Panc1 (cell line): ENCODE measurements at regions not wholly inside any gene's neighbourhood (a gene's known extent, or its start where the extent isn't known, plus 50 kb on each side); places are given as distances from the start of the nearest gene placed in this dataset.

Source experiments
- ATAC-seq: fragments of 200-7000 bp; cut with Tn5 transposase; 2 replicates; pipeline ENCODE4 v1.9.1; 2020; ENCODE audit warnings: mild to moderate bottlenecking, moderate library complexity
- BruUV-seq: library from RNA; stranded (reverse); fragments of 400-500 nt; replicated peaks from 2 replicates; lab custom pipeline; 2021; lab: Mats Ljungman, UMichigan
- CTCF ChIA-PET: fragments of 300-600 bp; sonication (Branson Sonifier 250); formaldehyde crosslinking; loops from one replicate; lab custom pipeline; 2022; ENCODE audit warnings: antibody characterized with exemption; lab: Charles Lee
- POLR2A ChIA-PET: fragments of 300-600 bp; sonication (Branson Sonifier 250); formaldehyde crosslinking; loops from one replicate; lab custom pipeline; 2022; ENCODE audit warnings: antibody characterized with exemption; lab: Charles Lee
- DNase-seq: peaks from one replicate; pipeline ENCODE4 v3.0.0-alpha.2; 2010; ENCODE audit warnings: low read depth, low spot score
- H3K27ac ChIP-seq: 2 replicates; pipeline ENCODE4 v1.5.1; 2011; ENCODE audit warnings: mild to moderate bottlenecking, low read length, inconsistent platforms
- H3K27me3 ChIP-seq: fragments of 200-500 bp; sonication (Bioruptor generic); 2 replicates; pipeline ENCODE4 v1.6.0; 2014; ENCODE audit warnings: low read length, inconsistent platforms; ENCODE audit not compliant: control insufficient read depth, insufficient read depth
- H3K36me3 ChIP-seq: fragments of 200-500 bp; sonication (Bioruptor generic); 2 replicates; pipeline ENCODE4 v1.5.1; 2014; ENCODE audit warnings: inconsistent platforms, mild to moderate bottlenecking, low read length, moderate library complexity; ENCODE audit not compliant: control insufficient read depth, insufficient read depth
- H3K4me1 ChIP-seq: 2 replicates; pipeline ENCODE4 v1.5.1; 2011; ENCODE audit warnings: inconsistent platforms, mild to moderate bottlenecking, low read length, moderate library complexity; ENCODE audit not compliant: control insufficient read depth, insufficient read depth
- H3K4me3 ChIP-seq, 2 experiments: 2 replicates each; pipeline ENCODE4 v1.5.1; 2011 to 2012; ENCODE audit warnings: low read depth in 2 of 2, low read length in 2 of 2, mild to moderate bottlenecking in 2 of 2, inconsistent platforms in 1 of 2, moderate library complexity in 1 of 2
- H3K9me3 ChIP-seq: fragments of 200-500 bp; sonication (Bioruptor generic); 2 replicates; pipeline ENCODE4 v1.5.1; 2014; ENCODE audit warnings: low read depth, mild to moderate bottlenecking, inconsistent platforms, low read length, moderate library complexity; ENCODE audit not compliant: control insufficient read depth, insufficient read depth
- POLR2AphosphoS5 ChIP-seq: IDR thresholded peaks from 2 replicates; pipeline ENCODE4 v1.6.1; 2012; ENCODE audit warnings: mild to moderate bottlenecking, low read depth, low read length, moderate library complexity
- REST ChIP-seq, 2 experiments: IDR thresholded peaks; 2 replicates each; pipeline ENCODE4 v1.6.1; 2011 to 2012; ENCODE audit warnings: low read depth in 2 of 2, control low read depth in 1 of 2, low read length in 1 of 2, mild to moderate bottlenecking in 1 of 2, moderate library complexity in 1 of 2; ENCODE audit not compliant: insufficient read depth in 1 of 2
- SIN3A ChIP-seq: IDR thresholded peaks from 2 replicates; pipeline ENCODE4 v1.6.1; 2012; ENCODE audit warnings: low read depth, mild to moderate bottlenecking, low read length, moderate library complexity, borderline replicate concordance; ENCODE audit not compliant: insufficient read depth
- TCF7L2 ChIP-seq: IDR thresholded peaks from 2 replicates; pipeline ENCODE4 v1.6.1; 2011; ENCODE audit warnings: mild to moderate bottlenecking, low read depth, low read length, inconsistent platforms
- in situ Hi-C: cut with HindIII; loops from 2 replicates; pipeline ENCODE4 v1.10.0; 2016; ENCODE audit warnings: low sequenced_read_pairs, low pct_unique_long_range_greater_than_20kb
- intact Hi-C: fragments of 100-400 bp; cut with micrococcal nuclease; formaldehyde crosslinking; loops from one replicate; pipeline ENCODE4 v1.10.0; 2022; ENCODE audit not compliant: unreplicated experiment
- TF ChIP-seq, protein P1 (sequence below): fragments of 450-650 bp; IDR thresholded peaks from 2 replicates; pipeline ENCODE4 v1.5.1; 2017; ENCODE audit warnings: mild to moderate bottlenecking

- no peaks in the 10 kb centered on the region for H3K9me3 ChIP-seq
- no peaks in the 10 kb centered on the region for H3K27me3 ChIP-seq
- no peaks in the 10 kb centered on the region for H3K36me3 ChIP-seq
- H3K4me3 ChIP-seq = no peak overlapping the region
- ChIA-PET POLR2A (interaction anchor here (0.6 kb wide), 1 partner anchor 795 kb away, joined by 3 read pairs; no protein-coding TSS in a partner anchor), CTCF (interaction anchor here (0.5 to 1.3 kb wide), 4 partner anchors 762 to 1334 kb away, joined by 3 to 6 read pairs (median 4); no protein-coding TSS in a partner anchor)
- DNase-seq = no peak
- H3K27ac ChIP-seq = peak overlapping the region; percentile 87
- intact Hi-C loops (loop anchor here (2.0 to 10.0 kb wide), 7 partner anchors 560 to 1870 kb away; partner anchors contain the start of gene TBL1XR1), in situ Hi-C loops (no loop called here)
- peak; percentile 31; the same call in 1 of the 2 replicates for ATAC-seq
- no peak for TF ChIP-seq POLR2AphosphoS5
- TF ChIP-seq REST (IDR thresholded peaks at IDR 0.05; ENCODE audit: insufficient read depth in 1 of 2, low read depth in 2 of 2, low read length in 1 of 2) = no peak
- TF ChIP-seq SIN3A = no peak
- TF ChIP-seq TCF7L2 = no peak
- TF ChIP-seq, protein P1, sequence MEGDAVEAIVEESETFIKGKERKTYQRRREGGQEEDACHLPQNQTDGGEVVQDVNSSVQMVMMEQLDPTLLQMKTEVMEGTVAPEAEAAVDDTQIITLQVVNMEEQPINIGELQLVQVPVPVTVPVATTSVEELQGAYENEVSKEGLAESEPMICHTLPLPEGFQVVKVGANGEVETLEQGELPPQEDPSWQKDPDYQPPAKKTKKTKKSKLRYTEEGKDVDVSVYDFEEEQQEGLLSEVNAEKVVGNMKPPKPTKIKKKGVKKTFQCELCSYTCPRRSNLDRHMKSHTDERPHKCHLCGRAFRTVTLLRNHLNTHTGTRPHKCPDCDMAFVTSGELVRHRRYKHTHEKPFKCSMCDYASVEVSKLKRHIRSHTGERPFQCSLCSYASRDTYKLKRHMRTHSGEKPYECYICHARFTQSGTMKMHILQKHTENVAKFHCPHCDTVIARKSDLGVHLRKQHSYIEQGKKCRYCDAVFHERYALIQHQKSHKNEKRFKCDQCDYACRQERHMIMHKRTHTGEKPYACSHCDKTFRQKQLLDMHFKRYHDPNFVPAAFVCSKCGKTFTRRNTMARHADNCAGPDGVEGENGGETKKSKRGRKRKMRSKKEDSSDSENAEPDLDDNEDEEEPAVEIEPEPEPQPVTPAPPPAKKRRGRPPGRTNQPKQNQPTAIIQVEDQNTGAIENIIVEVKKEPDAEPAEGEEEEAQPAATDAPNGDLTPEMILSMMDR = no peak; the same call in 1 of the 2 replicates
- BruUV-seq = no TSS peak
- H3K4me1 ChIP-seq = peaks cover 18% of the 10 kb centered on the region
Measured at GRCh38 chr3:178384321-178385230, 151.7 kb upstream of the KCNMB2 start.

- no peaks in the 10 kb centered on the region for H3K36me3 ChIP-seq
- ChIA-PET CTCF (interaction anchor here (0.5 to 1.3 kb wide), 4 partner anchors 763 to 1335 kb away, joined by 3 to 6 read pairs (median 4); no protein-coding TSS in a partner anchor), POLR2A (interaction anchor here (0.6 kb wide), 1 partner anchor 795 kb away, joined by 3 read pairs; no protein-coding TSS in a partner anchor)
- H3K4me1 ChIP-seq = peaks cover 18% of the 10 kb centered on the region
- ATAC-seq = peak; percentile 84
- TF ChIP-seq, protein P1 = peak; percentile 84; the same call in 1 of the 2 replicates
- TF ChIP-seq SIN3A = no peak
- no peak for TF ChIP-seq REST (IDR thresholded peaks at IDR 0.05; ENCODE audit: insufficient read depth in 1 of 2, low read depth in 2 of 2, low read length in 1 of 2)
- no peak for TF ChIP-seq POLR2AphosphoS5
- no peak for TF ChIP-seq TCF7L2
- H3K27ac ChIP-seq = peak overlapping the region; percentile 87
- H3K27me3 ChIP-seq = no peaks in the 10 kb centered on the region
- intact Hi-C loops (loop anchor here (2.0 to 10.0 kb wide), 7 partner anchors 561 to 1871 kb away; partner anchors contain the start of gene TBL1XR1), in situ Hi-C loops (no loop called here)
- no TSS peak for BruUV-seq
- no peaks in the 10 kb centered on the region for H3K9me3 ChIP-seq
- H3K4me3 ChIP-seq = no peak overlapping the region
- DNase-seq = peak; percentile 32
Measured at GRCh38 chr3:178385280-178385952, 150.8 kb upstream of the KCNMB2 start.
